A549 (cell line): ENCODE measurements at regions not wholly inside any gene's neighbourhood (a gene's known extent, or its start where the extent isn't known, plus 50 kb on each side); places are given as distances from the start of the nearest gene placed in this dataset.

ENCODE experiments used
- ATAC-seq, 2 experiments: fragments of 200-7000 bp in 1 of 2; fragments of >200 bp in 1 of 2; cut with Nextera tagmentation in 1 of 2; cut with Tn5 transposase in 1 of 2; 3 replicates each; pipeline versions ENCODE4 v1.8.0 to v1.9.1; 2018 to 2020; ENCODE audit warnings: mild to moderate bottlenecking in 1 of 2, moderate library complexity in 1 of 2
- CTCF ChIA-PET: fragments of 300-600 bp; sonication (Branson Sonifier 250); formaldehyde crosslinking; extraction: SDS; loops from one replicate; lab custom pipeline; 2021; ENCODE audit warnings: antibody characterized with exemption, inconsistent platforms; lab: Yijun Ruan, JAX
- POLR2A ChIA-PET: fragments of 350-600 bp; formaldehyde crosslinking; extraction: SDS; loops from one replicate; lab custom pipeline; 2021; ENCODE audit warnings: antibody characterized with exemption, inconsistent platforms; lab: Yijun Ruan, JAX
- DNase-seq, 2 experiments: peaks; one replicate each; pipeline versions ENCODE4 v3.0.0 to v3.0.0-alpha.2; 2011 to 2016; ENCODE audit warnings: low read depth in 1 of 2, low spot score in 1 of 2
- FAIRE-seq: peaks from 2 replicates; lab custom pipeline; 2011; peaks lifted over from hg19 to GRCh38; lab: Jason Lieb, UNC
- H3K27ac ChIP-seq, 2 experiments: fragments of >200 bp; sonication (Bioruptor Twin); formaldehyde crosslinking; 3 replicates each; pipeline ENCODE4 v1.5.1; 2016 to 2017
- H3K4me1 ChIP-seq: fragments of >200 bp; sonication (Bioruptor Twin); formaldehyde crosslinking; 3 replicates; pipeline ENCODE4 v1.6.1; 2016
- H3K4me2 ChIP-seq: fragments of >200 bp; sonication (Bioruptor Twin); formaldehyde crosslinking; 3 replicates; pipeline ENCODE4 v1.6.1; 2016
- H3K4me3 ChIP-seq: fragments of >200 bp; sonication (Bioruptor Twin); formaldehyde crosslinking; 3 replicates; pipeline ENCODE4 v1.5.1; 2016
- H3K9me3 ChIP-seq: fragments of >200 bp; sonication (Bioruptor Twin); formaldehyde crosslinking; 3 replicates; pipeline ENCODE4 v1.6.1; 2016
- CEBPB ChIP-seq, 2 experiments: fragments of >200 bp in 1 of 2; sonication (Bioruptor Twin) in 1 of 2; formaldehyde crosslinking in 1 of 2; IDR thresholded peaks; 2 replicates each; pipeline ENCODE4 v1.6.1; 2012 to 2016
- EHF ChIP-seq: fragments of 250-450 bp; sonication (Bioruptor Pico); IDR thresholded peaks from 2 replicates; pipeline ENCODE4 v1.5.0; 2020; ENCODE audit warnings: mild to moderate bottlenecking
- EP300 ChIP-seq, 2 experiments: fragments of >200 bp; sonication (Bioruptor Twin); formaldehyde crosslinking; IDR thresholded peaks; 2 replicates in 1 of 2; 3 replicates in 1 of 2; pipeline ENCODE4 v1.6.1; 2016 to 2017
- ESRRA ChIP-seq: fragments of 150-350 bp; IDR thresholded peaks from 2 replicates; pipeline ENCODE4 v1.6.1; 2014; ENCODE audit warnings: mild to moderate bottlenecking, low read length, borderline replicate concordance
- FOSB ChIP-seq: fragments of 250-450 bp; sonication (Bioruptor Pico); IDR thresholded peaks from 2 replicates; pipeline ENCODE4 v1.5.0; 2020; ENCODE audit warnings: mild to moderate bottlenecking, moderate library complexity
- HOXB13 ChIP-seq: fragments of 250-450 bp; sonication (Bioruptor Pico); IDR thresholded peaks from 2 replicates; pipeline ENCODE4 v1.5.0; 2020; ENCODE audit warnings: low read depth, mild to moderate bottlenecking, moderate library complexity
- MAFK ChIP-seq: fragments of 450-650 bp; IDR thresholded peaks from 2 replicates; pipeline ENCODE4 v1.6.1; 2014; ENCODE audit not compliant: partially characterized antibody
- MYC ChIP-seq: IDR thresholded peaks from 2 replicates; pipeline ENCODE4 v1.6.1; 2012; ENCODE audit warnings: mild to moderate bottlenecking, inconsistent platforms, low read length, improper control_type of control experiment, borderline replicate concordance
- NPAS2 ChIP-seq: fragments of 250-450 bp; sonication (Bioruptor Pico); IDR thresholded peaks from 2 replicates; pipeline ENCODE4 v1.8.0; 2022; ENCODE audit warnings: mild to moderate bottlenecking, moderate library complexity, borderline replicate concordance
- PBX3 ChIP-seq: IDR thresholded peaks from 2 replicates; pipeline ENCODE4 v1.6.1; 2012
- PHF8 ChIP-seq: fragments of 200-600 bp; sonication (generic); IDR thresholded peaks from 2 replicates; pipeline ENCODE4 v1.6.1; 2016; ENCODE audit warnings: low read depth, mild to moderate bottlenecking, antibody characterized with exemption, moderate library complexity, borderline replicate concordance
- POLR2A ChIP-seq: IDR thresholded peaks from 2 replicates; pipeline ENCODE4 v1.6.1; 2012; ENCODE audit warnings: mild to moderate bottlenecking, low read length
- RCOR1 ChIP-seq: fragments of 150-350 bp; IDR thresholded peaks from 2 replicates; pipeline ENCODE4 v1.6.1; 2014; ENCODE audit warnings: antibody characterized with exemption, low read length, low read depth
- REST ChIP-seq: fragments of 200-600 bp; sonication (generic); IDR thresholded peaks from 2 replicates; pipeline ENCODE4 v1.6.1; 2016; ENCODE audit warnings: antibody characterized with exemption, mild to moderate bottlenecking, moderate library complexity
- RFX5 ChIP-seq: fragments of 450-650 bp; IDR thresholded peaks from 2 replicates; pipeline ENCODE4 v1.7.1; 2014; ENCODE audit warnings: antibody characterized with exemption, mild to moderate bottlenecking, moderate library complexity
- SMC3 ChIP-seq: fragments of >200 bp; sonication (Bioruptor Twin); formaldehyde crosslinking; IDR thresholded peaks from 3 replicates; pipeline ENCODE4 v1.6.1; 2018; ENCODE audit warnings: inconsistent platforms
- ZC3H11A ChIP-seq: fragments of 450-650 bp; IDR thresholded peaks from 2 replicates; pipeline ENCODE4 v1.6.1; 2014; ENCODE audit warnings: antibody characterized with exemption, mild to moderate bottlenecking
- ZNF302 ChIP-seq: fragments of 250-450 bp; sonication (Bioruptor Pico); IDR thresholded peaks from 2 replicates; pipeline ENCODE4 v1.9.0; 2021; ENCODE audit warnings: inconsistent platforms, mild to moderate bottlenecking, moderate library complexity
- WGBS: methylation state at CpG from one replicate; pipeline ENCODE4 v1.1.6; 2017; ENCODE audit errors: missing lambda C conversion rate; 5-methylcytosine and 5-hydroxymethylcytosine counted together
- TF ChIP-seq, protein P1 (sequence below): IDR thresholded peaks from 2 replicates; pipeline ENCODE4 v1.6.1; 2012; ENCODE audit warnings: low read depth, borderline replicate concordance
- TF ChIP-seq, protein P2 (sequence below): IDR thresholded peaks from 2 replicates; pipeline ENCODE4 v1.6.1; 2012
- TF ChIP-seq, protein P3 (sequence below): fragments of >200 bp; sonication (Bioruptor Twin); formaldehyde crosslinking; IDR thresholded peaks from 2 replicates; pipeline ENCODE4 v1.6.1; 2016

- TF ChIP-seq, protein P1, sequence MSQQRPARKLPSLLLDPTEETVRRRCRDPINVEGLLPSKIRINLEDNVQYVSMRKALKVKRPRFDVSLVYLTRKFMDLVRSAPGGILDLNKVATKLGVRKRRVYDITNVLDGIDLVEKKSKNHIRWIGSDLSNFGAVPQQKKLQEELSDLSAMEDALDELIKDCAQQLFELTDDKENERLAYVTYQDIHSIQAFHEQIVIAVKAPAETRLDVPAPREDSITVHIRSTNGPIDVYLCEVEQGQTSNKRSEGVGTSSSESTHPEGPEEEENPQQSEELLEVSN: no peak
- TF ChIP-seq, protein P2, sequence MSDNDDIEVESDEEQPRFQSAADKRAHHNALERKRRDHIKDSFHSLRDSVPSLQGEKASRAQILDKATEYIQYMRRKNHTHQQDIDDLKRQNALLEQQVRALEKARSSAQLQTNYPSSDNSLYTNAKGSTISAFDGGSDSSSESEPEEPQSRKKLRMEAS: no peak
- TF ChIP-seq REST (no peak), FOSB (CRISPR knock-in tag) (no peak)
Observed at GRCh38 chr1:103387898-103388297, 137.6 kb upstream of the RNPC3 start (continued).

- CTCF ChIA-PET: no interaction called here
- H3K4me1 ChIP-seq: peaks cover 7% of the 10 kb centered on the region; the same call in 1 of the 3 replicates
- no peak for FAIRE-seq
- H3K4me3 ChIP-seq: no peak overlapping the region
- 0 out of 6 replicates have a peak overlapping the region, but pooled peaks of 1 of the 2 experiments have one; percentile 21 for H3K27ac ChIP-seq
- ATAC-seq: no peak
- no peak overlapping the region for H3K4me2 ChIP-seq
- POLR2A ChIA-PET: no interaction called here
- H3K9me3 ChIP-seq: no peaks in the 10 kb centered on the region
- TF ChIP-seq MAFK: no peak
- no peak for TF ChIP-seq PBX3
- TF ChIP-seq POLR2A: no peak
- TF ChIP-seq ZC3H11A: no peak
- TF ChIP-seq, protein P3, sequence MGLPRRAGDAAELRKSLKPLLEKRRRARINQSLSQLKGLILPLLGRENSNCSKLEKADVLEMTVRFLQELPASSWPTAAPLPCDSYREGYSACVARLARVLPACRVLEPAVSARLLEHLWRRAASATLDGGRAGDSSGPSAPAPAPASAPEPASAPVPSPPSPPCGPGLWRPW: no peak
- no peak for TF ChIP-seq PHF8
- no peak for TF ChIP-seq CEBPB (IDR thresholded peaks at IDR 0.05)
- TF ChIP-seq EP300 (IDR thresholded peaks at IDR 0.05): no peak
- no peak for TF ChIP-seq EHF (CRISPR knock-in tag)
- TF ChIP-seq SMC3: no peak
- TF ChIP-seq HOXB13 (CRISPR knock-in tag): no peak
- no peak for TF ChIP-seq ZNF302 (CRISPR knock-in tag)
- TF ChIP-seq RFX5: no peak
- TF ChIP-seq, protein P2: no peak
- no peak for TF ChIP-seq ESRRA
- no peak for TF ChIP-seq MYC
- TF ChIP-seq NPAS2 (CRISPR knock-in tag): no peak
- no peak for TF ChIP-seq RCOR1
- no peak for DNase-seq
- 49% methylated on average over 3 of the region's 3 CpGs for WGBS
Observed at GRCh38 chr1:103373991-103374390, 151.5 kb upstream of the RNPC3 start.
